Smooth muscle cell of the brain vasculature (primary cell): ENCODE measurements at regions not wholly inside any gene's neighbourhood (a gene's known extent, or its start where the extent isn't known, plus 50 kb on each side); places are given as distances from the start of the nearest gene placed in this dataset.
"Not testable (repeated sequence)": the region's sequence is repeated elsewhere in the genome, so short reads cannot be mapped to it uniquely, and the experiment has no call there.

Experiments
- DNase-seq: peaks from one replicate; pipeline ENCODE4 v3.0.0-alpha.2; 2012; ENCODE audit warnings: low read depth, low spot score

GRCh38 chr16:88227722-88228482 is 154.9 kb upstream of the ZNF469 start:
- not testable (repeated sequence) for DNase-seq

- not testable (repeated sequence) for DNase-seq
Observed at GRCh38 chr16:88228751-88229150, 154.0 kb upstream of the ZNF469 start.

DNA sequence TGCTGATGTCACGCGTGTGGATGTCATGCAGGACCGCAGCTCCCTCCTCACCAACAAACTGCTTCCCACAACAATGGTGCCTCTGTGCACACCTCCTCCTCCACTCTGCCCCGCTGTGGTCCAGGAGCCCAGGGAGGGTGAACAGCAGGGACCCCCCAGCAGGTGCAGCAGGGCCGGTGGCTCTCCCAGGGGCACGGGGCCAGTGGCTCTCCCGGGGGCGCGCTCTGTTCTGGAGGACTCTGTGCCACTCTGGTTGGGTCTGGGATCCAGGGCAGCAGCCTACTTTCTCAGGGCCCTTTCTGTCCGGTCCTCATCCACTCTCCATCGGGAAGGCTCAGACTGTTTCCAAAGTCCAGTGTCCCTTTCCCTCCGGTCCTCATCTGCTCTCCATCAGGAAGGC is 153.0 kb upstream of the ZNF469 start:
- not testable (repeated sequence) for DNase-seq

- not testable (repeated sequence) for DNase-seq
Observed at GRCh38 chr16:88230276-88230966, 152.3 kb upstream of the ZNF469 start.

- DNase-seq: not testable (repeated sequence)
Observed at GRCh38 chr16:88230967-88231615, 151.7 kb upstream of the ZNF469 start.

DNA sequence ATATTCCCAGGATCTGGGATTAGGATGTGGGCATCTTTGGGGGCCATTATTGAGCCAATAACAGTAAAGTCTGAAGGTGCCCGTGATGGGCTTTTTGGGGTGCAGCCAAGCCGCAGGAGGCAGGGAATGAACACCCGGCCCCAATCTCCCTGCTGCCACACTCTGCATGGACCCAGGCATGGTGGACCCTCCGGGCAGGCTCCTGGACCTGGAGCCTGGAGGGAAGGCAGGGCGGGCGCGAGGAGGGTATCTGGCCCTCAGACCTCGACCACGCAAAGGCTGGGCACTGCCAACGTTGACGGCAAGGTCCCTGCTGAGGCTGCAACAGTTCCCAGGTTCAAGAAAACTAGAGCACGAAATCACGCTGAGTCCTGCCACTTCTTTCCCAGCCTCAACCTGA is 150.9 kb upstream of the ZNF469 start:
- not testable (repeated sequence) for DNase-seq

DNA sequence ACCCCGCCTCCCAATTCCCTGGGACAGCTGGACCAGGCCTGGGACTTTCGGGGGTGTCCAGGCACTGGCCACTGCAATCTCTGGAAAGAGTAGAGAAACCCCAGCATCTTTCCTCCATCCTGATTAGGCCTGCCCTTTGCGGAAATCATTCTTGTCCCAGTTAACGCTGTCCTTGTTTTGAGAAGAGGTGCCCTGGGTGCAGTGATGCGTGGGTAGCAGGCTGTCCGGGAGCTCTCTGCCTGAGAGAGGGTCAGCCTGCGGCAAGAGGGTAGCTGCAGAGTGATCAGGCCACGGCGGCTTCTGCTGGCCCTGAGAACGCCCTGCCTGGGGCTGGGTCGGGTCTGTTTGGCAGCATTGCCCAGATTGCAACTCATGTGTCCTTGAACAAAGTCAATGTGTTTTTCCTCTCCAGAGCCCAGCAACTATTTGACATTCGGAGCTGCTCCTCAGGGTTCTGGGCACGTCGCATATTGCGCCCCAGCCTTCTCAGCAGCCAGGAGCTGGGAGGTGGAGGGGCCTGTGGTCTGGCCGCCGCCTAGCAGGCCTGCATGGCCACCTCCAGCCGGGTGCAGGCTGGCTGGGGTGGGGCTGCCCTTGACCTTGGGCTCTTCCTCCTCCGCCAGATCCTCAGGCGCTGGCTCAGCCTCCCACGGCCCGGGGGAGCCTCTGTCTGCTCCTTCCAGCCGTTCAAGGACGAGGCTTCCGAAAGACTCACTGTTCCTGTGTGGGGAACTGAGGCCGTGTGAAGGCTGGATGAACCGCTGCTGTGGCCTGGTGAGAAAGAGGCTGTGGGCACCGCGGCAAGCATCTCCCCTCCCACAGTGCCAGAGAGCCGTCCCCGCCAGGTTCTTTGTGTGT is 150.1 kb upstream of the ZNF469 start:
- DNase-seq: not testable (repeated sequence)

DNA sequence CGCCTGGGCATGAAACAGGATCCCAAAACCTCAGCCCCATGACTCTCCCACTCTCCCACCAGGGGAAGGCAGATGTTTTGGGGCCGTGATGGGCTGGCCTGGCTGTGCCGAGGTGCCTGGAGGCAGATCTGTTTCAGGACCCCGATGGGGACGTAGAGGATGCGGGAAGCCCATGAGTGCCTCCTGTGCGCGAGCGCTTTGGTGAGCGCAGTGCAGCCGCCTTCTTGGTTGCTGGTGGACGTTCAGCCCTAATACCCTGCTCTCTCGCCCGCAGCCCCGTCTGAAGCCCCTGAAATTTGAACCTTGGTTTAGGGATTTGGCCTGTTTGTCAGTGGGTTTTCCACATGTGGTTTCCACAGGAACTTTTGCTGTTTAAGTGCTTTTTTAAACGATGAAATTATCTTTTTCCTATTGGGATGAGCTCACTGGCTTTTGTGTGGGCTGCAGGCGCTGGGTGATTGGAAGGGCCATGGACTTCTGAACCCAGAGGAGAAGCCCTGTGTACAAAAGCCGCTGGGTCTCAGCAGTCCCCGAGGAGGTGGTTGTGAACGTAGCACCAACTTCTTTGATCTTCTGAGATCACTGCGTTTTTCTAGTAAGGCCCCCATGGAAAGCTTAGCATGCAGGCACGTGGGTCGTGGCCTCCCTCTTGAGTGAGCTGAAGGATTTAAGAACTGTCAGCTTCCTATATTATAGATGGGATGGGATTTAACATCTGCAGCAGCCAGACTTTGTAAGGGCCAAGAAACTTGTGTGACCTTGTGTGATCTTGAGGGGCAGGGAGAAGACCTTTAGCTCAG is 148.9 kb upstream of the ZNF469 start:
- DNase-seq: not testable (repeated sequence)

DNA sequence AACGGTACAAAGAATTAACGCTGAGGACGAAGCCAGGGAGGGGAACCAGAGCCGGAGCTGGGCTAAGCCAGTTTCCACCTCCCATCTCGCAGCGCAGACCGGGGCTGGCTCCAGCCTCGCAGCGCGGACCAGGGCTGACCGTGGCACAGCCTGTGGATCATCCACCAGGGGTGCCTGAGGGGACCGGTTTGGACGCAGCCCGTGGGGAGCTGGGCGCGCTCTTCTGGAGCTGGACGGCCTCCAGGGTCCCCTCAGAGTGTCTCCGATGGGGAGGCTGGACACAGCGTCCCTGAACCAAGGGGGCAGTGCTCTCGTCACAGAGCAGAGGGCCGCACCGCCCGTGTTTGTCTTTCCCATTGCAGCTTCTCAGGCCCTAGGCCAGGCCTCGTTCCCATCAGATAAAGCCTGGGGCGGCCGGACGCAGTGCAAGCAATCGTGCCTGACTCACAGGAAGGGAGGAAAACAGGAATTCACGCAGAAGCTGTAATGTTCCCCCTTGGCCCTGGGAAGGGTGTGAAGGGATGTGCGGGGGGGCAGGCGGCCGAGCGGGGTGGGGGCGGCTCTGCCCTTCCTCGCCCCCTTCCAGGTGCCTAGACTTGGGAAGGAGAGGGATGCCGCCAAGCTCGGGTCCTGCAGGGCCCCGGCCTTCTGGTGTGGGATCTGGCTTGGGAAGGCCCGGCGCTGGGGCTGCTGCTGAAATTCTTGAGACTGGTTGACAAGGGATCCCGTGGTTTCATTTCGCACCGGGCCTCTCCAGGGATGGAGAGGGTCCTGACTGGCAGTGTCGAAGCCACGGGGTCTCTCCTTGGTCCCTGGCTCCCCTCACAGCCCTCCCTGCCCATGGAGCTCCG is 148.1 kb upstream of the ZNF469 start:
- not testable (repeated sequence) for DNase-seq

- not testable (repeated sequence) for DNase-seq
Observed at GRCh38 chr16:88235691-88236090, 147.1 kb upstream of the ZNF469 start.

GRCh38 chr16:88236229-88236628 is 146.5 kb upstream of the ZNF469 start:
- not testable (repeated sequence) for DNase-seq

GRCh38 chr16:88237314-88237713 is 145.4 kb upstream of the ZNF469 start:
- not testable (repeated sequence) for DNase-seq

- not testable (repeated sequence) for DNase-seq
Observed at GRCh38 chr16:88237761-88238415, 144.9 kb upstream of the ZNF469 start.

DNA sequence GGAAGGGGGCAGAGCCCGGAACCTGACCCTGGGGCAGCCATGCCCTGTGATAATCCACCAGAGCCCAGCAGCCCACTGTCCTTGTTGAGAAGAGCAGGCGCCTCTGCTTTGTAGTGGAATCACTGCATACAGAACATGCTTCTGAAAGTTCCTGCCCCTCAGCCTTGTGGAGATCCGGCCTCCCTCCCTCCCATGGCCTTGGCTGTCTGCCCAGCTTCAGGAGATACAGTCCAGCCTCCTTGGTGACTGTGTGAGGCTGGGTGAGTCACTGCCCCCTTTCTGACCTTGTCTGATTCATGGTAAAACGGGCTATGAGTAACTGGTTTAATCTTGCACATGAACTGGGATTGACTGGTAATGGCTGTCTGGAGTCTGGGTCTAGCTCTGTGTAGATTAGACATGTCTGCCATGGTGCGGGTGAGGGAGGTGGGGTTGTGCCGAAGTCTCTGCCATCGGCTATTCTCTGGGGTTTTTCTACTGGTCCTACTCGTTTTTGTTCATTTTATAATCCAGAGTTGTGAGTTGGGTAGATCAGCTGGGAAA is 144.0 kb upstream of the ZNF469 start:
- DNase-seq: peak; percentile 99

DNA sequence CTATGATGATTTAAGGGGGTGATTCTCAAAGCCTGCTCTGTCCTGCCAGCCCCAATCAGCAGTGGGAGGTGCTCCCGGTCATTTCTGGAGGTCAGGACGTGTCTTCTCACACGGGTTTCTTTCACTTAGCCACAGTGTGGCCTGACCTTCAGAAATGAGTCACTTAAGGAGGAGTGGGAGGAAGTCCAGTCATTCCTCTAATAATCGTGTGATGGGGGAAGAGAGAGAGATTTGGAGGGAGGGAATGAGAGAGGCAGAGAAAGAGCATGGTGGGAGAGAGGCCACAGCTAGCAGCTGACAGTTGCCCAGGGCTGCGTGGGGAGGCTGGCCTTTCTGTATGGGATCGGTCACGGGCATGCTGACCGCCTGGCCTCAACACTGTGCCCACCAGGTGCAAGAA is 142.6 kb upstream of the ZNF469 start:
- DNase-seq: not testable (repeated sequence)

DNA sequence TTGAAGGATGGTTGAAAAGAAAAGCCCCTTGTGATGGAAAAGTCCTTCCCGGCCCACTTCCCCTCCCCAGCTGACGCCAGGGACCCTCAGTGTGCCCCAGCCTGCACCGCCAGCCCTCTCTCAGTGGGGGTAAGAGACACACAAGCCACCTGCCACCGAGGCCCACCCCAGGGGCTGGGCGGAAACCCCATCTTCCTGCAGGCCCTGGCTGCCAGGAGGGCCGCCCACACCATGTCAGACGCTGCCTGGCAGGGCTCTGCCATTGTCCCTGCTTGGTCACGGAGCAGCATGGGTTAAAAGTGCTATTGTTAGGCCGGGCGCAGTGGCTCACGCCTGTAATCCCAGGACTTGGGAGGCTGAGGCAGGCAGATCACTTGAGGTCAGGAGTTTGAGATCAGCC is 142.0 kb upstream of the ZNF469 start:
- not testable (repeated sequence) for DNase-seq

DNA sequence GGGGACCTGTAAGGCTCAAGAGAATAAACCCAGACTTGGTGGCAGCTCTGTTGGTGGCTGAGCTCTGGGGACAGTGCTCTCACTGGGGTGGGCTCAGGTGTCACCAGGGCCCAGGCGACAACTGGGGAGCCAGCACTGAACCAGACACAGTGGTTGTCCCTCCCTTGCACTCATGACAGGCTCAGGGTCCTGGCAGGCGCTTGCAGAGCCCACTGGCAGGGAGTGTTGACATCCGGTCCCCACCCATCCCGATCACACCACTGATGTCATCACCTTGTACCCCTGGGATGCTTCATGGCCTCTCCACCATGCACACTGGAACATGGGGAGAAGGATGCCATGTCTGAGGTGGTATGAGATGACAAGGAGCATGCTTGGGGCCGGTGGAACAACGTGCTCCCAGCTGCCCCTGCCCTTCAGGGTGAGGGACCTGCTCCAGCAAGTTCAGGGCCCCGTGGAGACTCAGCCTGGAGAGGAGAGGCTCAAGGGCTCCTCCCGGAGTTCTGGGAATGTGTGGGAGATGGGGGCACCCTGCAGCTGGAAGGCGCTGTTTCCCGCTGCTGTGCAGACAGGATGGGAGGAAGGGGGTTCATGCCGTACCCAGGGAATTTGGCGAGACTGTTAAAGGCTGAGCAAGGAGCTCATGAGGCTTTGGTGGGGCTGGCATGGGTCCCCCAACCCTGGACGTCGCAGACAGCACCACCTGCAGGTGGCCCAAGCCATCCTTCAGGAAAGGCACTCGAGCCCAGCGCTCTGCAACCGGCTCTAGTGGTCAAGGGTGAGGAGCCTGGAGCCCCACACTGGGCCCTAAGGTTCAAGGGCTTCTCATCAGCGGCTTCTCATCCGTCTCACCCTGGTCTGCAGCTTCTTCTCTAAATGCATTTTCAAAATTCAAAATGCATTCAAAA is 141.1 kb upstream of the ZNF469 start:
- not testable (repeated sequence) for DNase-seq
